HCT116 (cell line): ENCODE measurements at regions not wholly inside any gene's neighbourhood (a gene's known extent, or its start where the extent isn't known, plus 50 kb on each side); places are given as distances from the start of the nearest gene placed in this dataset.

ENCODE experiments used
- ATAC-seq: fragments of 200-7000 bp; cut with Tn5 transposase; 2 replicates; pipeline ENCODE4 v1.9.1; 2020; ENCODE audit warnings: mild to moderate bottlenecking, moderate library complexity
- BruUV-seq: library from RNA; stranded (reverse); fragments of 400-500 nt; replicated peaks from 2 replicates; lab custom pipeline; 2021; lab: Mats Ljungman, UMichigan
- CTCF ChIA-PET: fragments of 300-600 bp; sonication (Branson Sonifier 250); formaldehyde crosslinking; loops from one replicate; lab custom pipeline; 2021; ENCODE audit warnings: antibody characterized with exemption; lab: Charles Lee
- POLR2A ChIA-PET: fragments of 300-600, 350-600 bp; sonication (Branson Sonifier 250); formaldehyde crosslinking; loops from one replicate; lab custom pipeline; 2021; ENCODE audit warnings: antibody characterized with exemption; lab: Charles Lee
- RAD21 ChIA-PET, 2 experiments: fragments of 300-600 bp; sonication (Branson Sonifier 250); formaldehyde crosslinking; loops; one replicate each; lab custom pipeline; 2023; ENCODE audit warnings: low total read pairs in 2 of 2; ENCODE audit not compliant: uncharacterized antibody in 2 of 2, unreplicated experiment in 2 of 2, low non-redundant PET in 1 of 2; lab: Charles Lee
- DNase-seq: peaks from one replicate; pipeline ENCODE4 v3.0.0-alpha.2; 2010; ENCODE audit warnings: low read depth, low spot score
- H2AFZ ChIP-seq: fragments of 200-600 bp; shearing (Covaris generic), sonication (generic); 2 replicates; pipeline ENCODE4 v1.6.1; 2017; ENCODE audit warnings: low read depth, mixed run types, mixed read lengths, antibody characterized with exemption, low read length; ENCODE audit not compliant: poor library complexity, severe bottlenecking
- H3K27ac ChIP-seq: 2 replicates; pipeline ENCODE4 v1.5.1; 2012; ENCODE audit warnings: low read depth, low read length
- H3K27me3 ChIP-seq: fragments of 200-600 bp; sonication (generic); 2 replicates; pipeline ENCODE4 v1.6.1; 2016; ENCODE audit warnings: mixed run types, low read length, mixed read lengths; ENCODE audit not compliant: insufficient read depth
- H3K36me3 ChIP-seq, 2 experiments: fragments of 200-500 bp in 1 of 2; fragments of 200-600 bp in 1 of 2; sonication (Bioruptor generic) in 1 of 2; sonication (generic) in 1 of 2; 2 replicates each; pipeline versions ENCODE4 v1.5.1 to v1.6.1; 2014 to 2016; ENCODE audit warnings: low read length in 2 of 2, inconsistent platforms in 1 of 2, mixed read lengths in 1 of 2, mixed run types in 1 of 2; ENCODE audit not compliant: insufficient read depth in 2 of 2, control insufficient read depth in 1 of 2
- H3K4me1 ChIP-seq, 2 experiments: fragments of 200-600 bp in 1 of 2; sonication (generic) in 1 of 2; 2 replicates each; pipeline versions ENCODE4 v1.5.1 to v1.6.1; 2012 to 2017; ENCODE audit warnings: low read length in 2 of 2, inconsistent platforms in 1 of 2, mild to moderate bottlenecking in 1 of 2, mixed read lengths in 1 of 2, mixed run types in 1 of 2, moderate library complexity in 1 of 2; ENCODE audit not compliant: insufficient read depth in 2 of 2, control insufficient read depth in 1 of 2
- H3K4me2 ChIP-seq: fragments of 200-600 bp; sonication (generic); 2 replicates; pipeline ENCODE4 v1.6.1; 2017; ENCODE audit warnings: mixed run types, low read length, mixed read lengths
- H3K4me3 ChIP-seq, 2 experiments: fragments of 200-600 bp in 1 of 2; sonication (generic) in 1 of 2; replicated peaks in 1 of 2; 2 replicates each; pipeline ENCODE4 v1.5.1; 2011 to 2016; ENCODE audit warnings: low read length in 2 of 2, control low read depth in 1 of 2, low read depth in 1 of 2, mild to moderate bottlenecking in 1 of 2, mixed read lengths in 1 of 2, mixed run types in 1 of 2
- H3K79me2 ChIP-seq: fragments of 200-600 bp; sonication (generic); 2 replicates; pipeline ENCODE4 v1.6.1; 2017; ENCODE audit warnings: mild to moderate bottlenecking, mixed run types, low read length, moderate library complexity, mixed read lengths; ENCODE audit not compliant: insufficient read depth
- H3K9ac ChIP-seq: fragments of 200-600 bp; sonication (generic); 2 replicates; pipeline ENCODE4 v1.6.1; 2016; ENCODE audit warnings: low read length, mixed read lengths
- H3K9me2 ChIP-seq: fragments of 200-600 bp; sonication (generic), shearing (Covaris generic); 2 replicates; pipeline ENCODE4 v1.6.1; 2017; ENCODE audit warnings: mixed run types, mild to moderate bottlenecking, moderate library complexity; ENCODE audit not compliant: insufficient read depth
- H3K9me3 ChIP-seq, 2 experiments: fragments of 200-500 bp in 1 of 2; fragments of 200-600 bp in 1 of 2; sonication (Bioruptor generic) in 1 of 2; sonication (generic) in 1 of 2; 2 replicates each; pipeline ENCODE4 v1.6.1; 2014 to 2017; ENCODE audit warnings: low read length in 2 of 2, mixed read lengths in 2 of 2, inconsistent platforms in 1 of 2, low read depth in 1 of 2, mild to moderate bottlenecking in 1 of 2, mixed run types in 1 of 2, moderate library complexity in 1 of 2; ENCODE audit not compliant: control insufficient read depth in 1 of 2, insufficient read depth in 1 of 2
- H4K20me1 ChIP-seq: fragments of 200-600 bp; sonication (generic), shearing (Covaris generic); 2 replicates; pipeline ENCODE4 v1.6.1; 2017; ENCODE audit warnings: mixed run types, mild to moderate bottlenecking, moderate library complexity; ENCODE audit not compliant: insufficient read depth
- CBX3 ChIP-seq: IDR thresholded peaks from 2 replicates; pipeline ENCODE4 v1.6.1; 2012; ENCODE audit warnings: low read depth
- CEBPB ChIP-seq: IDR thresholded peaks from 2 replicates; pipeline ENCODE4 v1.6.1; 2012; ENCODE audit warnings: low read depth
- EGR1 ChIP-seq: IDR thresholded peaks from 2 replicates; pipeline ENCODE4 v1.6.1; 2012; ENCODE audit warnings: low read depth
- ELF1 ChIP-seq: IDR thresholded peaks from 2 replicates; pipeline ENCODE4 v1.6.1; 2012; ENCODE audit warnings: low read depth, borderline replicate concordance
- EZH2 ChIP-seq: fragments of 200-600 bp; sonication (generic); IDR thresholded peaks from 2 replicates; pipeline ENCODE4 v1.6.1; 2017; ENCODE audit warnings: antibody characterized with exemption, mixed run types
- FOSL1 ChIP-seq: IDR thresholded peaks from 2 replicates; pipeline ENCODE4 v1.6.1; 2012; ENCODE audit warnings: low read depth
- MAX ChIP-seq: IDR thresholded peaks from 2 replicates; pipeline ENCODE4 v1.6.1; 2012
- POLR2A ChIP-seq: IDR thresholded peaks from 2 replicates; pipeline ENCODE4 v1.7.0; 2011; ENCODE audit warnings: borderline replicate concordance; ENCODE audit not compliant: insufficient read depth, insufficient read length; ENCODE audit errors: extremely low read depth
- POLR2AphosphoS5 ChIP-seq: IDR thresholded peaks from 2 replicates; pipeline ENCODE4 v1.6.1; 2011; ENCODE audit warnings: mild to moderate bottlenecking, low read depth, low read length, moderate library complexity
- RAD21 ChIP-seq: IDR thresholded peaks from 2 replicates; pipeline ENCODE4 v1.6.1; 2012; ENCODE audit warnings: low read depth, mild to moderate bottlenecking
- SIN3A ChIP-seq: IDR thresholded peaks from 2 replicates; pipeline ENCODE4 v1.6.1; 2012; ENCODE audit warnings: low read depth
- TCF7L2 ChIP-seq: IDR thresholded peaks from 2 replicates; pipeline ENCODE4 v1.7.0; 2011; ENCODE audit warnings: borderline replicate concordance, inconsistent platforms; ENCODE audit not compliant: insufficient read depth, insufficient read length; ENCODE audit errors: extremely low read depth
- YY1 ChIP-seq: IDR thresholded peaks from 2 replicates; pipeline ENCODE4 v1.6.1; 2011; ENCODE audit warnings: low read length, low read depth, moderate library complexity, mild to moderate bottlenecking; ENCODE audit not compliant: insufficient replicate concordance; ENCODE audit errors: extremely low read depth
- ZBTB33 ChIP-seq: IDR thresholded peaks from 2 replicates; pipeline ENCODE4 v1.6.1; 2011; ENCODE audit warnings: mild to moderate bottlenecking, low read length, moderate library complexity; ENCODE audit not compliant: insufficient replicate concordance; ENCODE audit errors: extremely low read depth
- intact Hi-C: fragments of 100-400 bp; cut with micrococcal nuclease; formaldehyde crosslinking; loops from 2 replicates; pipeline ENCODE4 v1.10.0; 2022
- TF ChIP-seq, protein P1 (sequence below): IDR thresholded peaks from 2 replicates; pipeline ENCODE4 v1.6.1; 2012

DNA sequence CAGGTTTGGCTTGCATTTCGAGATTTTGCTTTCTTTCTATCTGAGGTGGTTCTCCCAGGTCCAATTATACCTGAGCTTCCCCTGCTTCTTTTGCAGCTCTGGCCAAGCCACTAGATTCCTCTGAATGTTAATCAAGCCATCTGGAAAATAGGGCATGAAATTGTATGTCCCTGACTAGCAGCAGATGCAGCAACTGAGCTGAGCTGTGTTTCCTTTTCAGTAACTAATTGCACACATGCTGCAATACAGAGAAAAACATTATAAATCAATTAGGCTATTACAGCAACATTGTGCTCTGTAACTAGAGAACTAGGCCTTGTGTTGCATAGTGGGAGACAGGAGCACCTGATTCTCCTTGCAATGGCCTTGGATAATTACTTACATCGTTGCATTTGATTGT is 408.3 kb downstream of the ETS1 start (continued):
- TF ChIP-seq FOSL1: no peak
- no peak for TF ChIP-seq ELF1
- TF ChIP-seq POLR2A: no peak
- TF ChIP-seq ZBTB33: no peak
- no peak for TF ChIP-seq TCF7L2
- no peak for TF ChIP-seq POLR2AphosphoS5
- no peak; the same call in 1 of the 2 replicates for TF ChIP-seq MAX
- TF ChIP-seq EGR1: no peak
- TF ChIP-seq CBX3: no peak
- TF ChIP-seq YY1: no peak

DNA sequence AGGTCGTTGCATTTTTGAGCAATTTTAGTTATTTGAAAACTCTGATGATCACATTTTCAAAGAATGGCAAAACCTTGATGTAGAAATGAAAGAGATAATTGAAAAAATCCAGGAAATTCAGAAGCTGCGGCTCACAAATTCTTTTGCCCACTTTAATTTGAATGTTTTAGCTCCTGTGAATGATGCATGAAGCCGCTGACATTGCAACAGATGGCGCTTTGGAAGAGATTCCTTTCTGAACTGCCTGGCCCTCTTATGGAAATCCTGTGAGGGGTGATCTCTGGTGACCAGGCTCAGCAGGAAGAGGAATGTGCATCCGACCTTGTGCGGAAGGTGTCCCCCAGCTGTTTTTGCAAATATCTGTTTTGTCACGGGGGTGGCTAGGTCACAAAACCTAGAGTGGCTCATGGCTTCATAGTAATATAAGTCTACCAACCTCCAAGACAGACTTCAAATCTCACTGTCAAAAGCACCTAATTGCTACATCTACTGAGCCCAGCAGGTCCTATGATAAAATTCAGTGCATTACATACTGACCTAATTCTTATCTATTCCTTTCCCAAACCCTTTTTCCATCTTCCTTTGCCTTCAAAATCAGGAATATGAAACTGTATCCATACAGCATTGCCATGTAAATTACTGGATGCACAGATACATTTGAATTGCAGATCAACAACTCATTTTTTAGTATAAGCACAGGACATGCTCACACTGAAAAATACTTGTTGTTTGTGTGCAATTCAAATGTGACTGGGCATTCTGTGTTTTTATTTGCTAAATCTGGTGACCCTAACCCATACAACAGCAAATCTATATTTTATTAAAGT is 412.7 kb downstream of the ETS1 start:
- no peak overlapping the region for H3K9ac ChIP-seq
- ATAC-seq: no peak
- RAD21 ChIA-PET: no interaction called here

More for the DNA sequence above, 412.7 kb downstream of the ETS1 start:
- TF ChIP-seq ELF1 (no peak), CEBPB (no peak), RAD21 (no peak), CBX3 (no peak), EZH2 (no peak), EGR1 (no peak), MAX (no peak), ZBTB33 (no peak), SIN3A (no peak)
- TF ChIP-seq, protein P1, sequence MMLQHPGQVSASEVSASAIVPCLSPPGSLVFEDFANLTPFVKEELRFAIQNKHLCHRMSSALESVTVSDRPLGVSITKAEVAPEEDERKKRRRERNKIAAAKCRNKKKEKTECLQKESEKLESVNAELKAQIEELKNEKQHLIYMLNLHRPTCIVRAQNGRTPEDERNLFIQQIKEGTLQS: no peak
- ChIA-PET POLR2A (no interaction called here), CTCF (interaction anchor here (1.0 to 7.7 kb wide), 5 partner anchors 16 to 656 kb away, joined by 3 to 80 read pairs (median 4); no protein-coding TSS in a partner anchor)
- no peaks in the 10 kb centered on the region for H4K20me1 ChIP-seq
- H3K36me3 ChIP-seq: no peaks in the 10 kb centered on the region
- no peaks in the 10 kb centered on the region for H3K79me2 ChIP-seq
- H3K4me1 ChIP-seq: no peaks in the 10 kb centered on the region
- no peak overlapping the region for H3K27ac ChIP-seq
- no peak overlapping the region for H3K4me2 ChIP-seq
- intact Hi-C loops: loop anchor here (5.0 to 10.0 kb wide), 2 partner anchors 673 to 780 kb away; no protein-coding TSS in a partner anchor
- BruUV-seq: no TSS peak
- no peaks in the 10 kb centered on the region for H3K9me2 ChIP-seq
- H3K27me3 ChIP-seq: 0 out of 2 replicates have a peak, but pooled peaks cover 3% of the 10 kb centered on the region
- DNase-seq: no peak
- H2AFZ ChIP-seq: no peak overlapping the region
- H3K9me3 ChIP-seq: no peaks in the 10 kb centered on the region
- H3K4me3 ChIP-seq: no peak overlapping the region
